ENCODE measurements at regions not wholly inside any gene's neighbourhood (a gene's known extent, or its start where the extent isn't known, plus 50 kb on each side); places are given as distances from the start of the nearest gene placed in this dataset.

DNA sequence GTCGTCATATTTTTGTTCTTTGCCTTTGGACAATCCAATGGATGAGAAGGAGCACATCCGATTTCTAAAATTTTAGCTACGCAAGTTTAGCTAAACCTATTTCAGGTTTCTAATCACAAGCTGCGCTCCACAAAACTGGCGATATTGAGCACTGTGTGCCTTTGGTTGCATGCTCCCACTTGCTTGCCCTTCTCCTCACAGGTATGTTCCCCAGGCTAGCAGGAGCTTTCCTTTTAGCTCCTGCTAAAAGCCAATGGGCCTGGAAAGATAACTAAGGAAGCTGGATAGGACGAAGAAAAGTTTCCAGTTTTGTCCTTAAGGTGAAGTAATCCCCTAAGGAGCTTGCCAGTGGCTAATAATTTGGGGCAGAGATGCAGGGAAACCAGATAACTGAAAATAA lies 975.2 kb downstream of the FSTL5 start:
- TF ChIP-seq, protein P1, sequence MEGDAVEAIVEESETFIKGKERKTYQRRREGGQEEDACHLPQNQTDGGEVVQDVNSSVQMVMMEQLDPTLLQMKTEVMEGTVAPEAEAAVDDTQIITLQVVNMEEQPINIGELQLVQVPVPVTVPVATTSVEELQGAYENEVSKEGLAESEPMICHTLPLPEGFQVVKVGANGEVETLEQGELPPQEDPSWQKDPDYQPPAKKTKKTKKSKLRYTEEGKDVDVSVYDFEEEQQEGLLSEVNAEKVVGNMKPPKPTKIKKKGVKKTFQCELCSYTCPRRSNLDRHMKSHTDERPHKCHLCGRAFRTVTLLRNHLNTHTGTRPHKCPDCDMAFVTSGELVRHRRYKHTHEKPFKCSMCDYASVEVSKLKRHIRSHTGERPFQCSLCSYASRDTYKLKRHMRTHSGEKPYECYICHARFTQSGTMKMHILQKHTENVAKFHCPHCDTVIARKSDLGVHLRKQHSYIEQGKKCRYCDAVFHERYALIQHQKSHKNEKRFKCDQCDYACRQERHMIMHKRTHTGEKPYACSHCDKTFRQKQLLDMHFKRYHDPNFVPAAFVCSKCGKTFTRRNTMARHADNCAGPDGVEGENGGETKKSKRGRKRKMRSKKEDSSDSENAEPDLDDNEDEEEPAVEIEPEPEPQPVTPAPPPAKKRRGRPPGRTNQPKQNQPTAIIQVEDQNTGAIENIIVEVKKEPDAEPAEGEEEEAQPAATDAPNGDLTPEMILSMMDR (conservative IDR thresholded peaks at IDR 0.05; ENCODE audit: low read depth, low read length), result no peak
- TF ChIP-seq NFE2L2 (IDR thresholded peaks at IDR 0.05; ENCODE audit: low read depth, low read length) (no peak), RFX5 (IDR thresholded peaks at IDR 0.05; ENCODE audit: low read depth, low read length) (no peak), RAD21 (IDR thresholded peaks at IDR 0.05; ENCODE audit: low read length) (no peak), POLR2A (IDR thresholded peaks at IDR 0.05; ENCODE audit: low read depth, low read length) (no peak), MXI1 (IDR thresholded peaks at IDR 0.05; ENCODE audit: borderline replicate concordance, low read depth, low read length) (no peak), MAZ (IDR thresholded peaks at IDR 0.05; ENCODE audit: borderline replicate concordance, low read depth, low read length) (no peak), CHD1 (IDR thresholded peaks at IDR 0.05; ENCODE audit: low read depth, low read length) (no peak), RCOR1 (IDR thresholded peaks at IDR 0.05; ENCODE audit: insufficient replicate concordance, low read length) (no peak), FOS (IDR thresholded peaks at IDR 0.05; ENCODE audit: low read depth, low read length) (no peak), CEBPB (IDR thresholded peaks at IDR 0.05; ENCODE audit: low read depth, low read length) (no peak), BHLHE40 (IDR thresholded peaks at IDR 0.05; ENCODE audit: low read depth, low read length) (no peak)
- TF ChIP-seq, protein P2, sequence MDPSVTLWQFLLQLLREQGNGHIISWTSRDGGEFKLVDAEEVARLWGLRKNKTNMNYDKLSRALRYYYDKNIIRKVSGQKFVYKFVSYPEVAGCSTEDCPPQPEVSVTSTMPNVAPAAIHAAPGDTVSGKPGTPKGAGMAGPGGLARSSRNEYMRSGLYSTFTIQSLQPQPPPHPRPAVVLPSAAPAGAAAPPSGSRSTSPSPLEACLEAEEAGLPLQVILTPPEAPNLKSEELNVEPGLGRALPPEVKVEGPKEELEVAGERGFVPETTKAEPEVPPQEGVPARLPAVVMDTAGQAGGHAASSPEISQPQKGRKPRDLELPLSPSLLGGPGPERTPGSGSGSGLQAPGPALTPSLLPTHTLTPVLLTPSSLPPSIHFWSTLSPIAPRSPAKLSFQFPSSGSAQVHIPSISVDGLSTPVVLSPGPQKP (IDR thresholded peaks at IDR 0.05; ENCODE audit: borderline replicate concordance, low read depth, low read length), result no peak
- TF ChIP-seq, protein P3, sequence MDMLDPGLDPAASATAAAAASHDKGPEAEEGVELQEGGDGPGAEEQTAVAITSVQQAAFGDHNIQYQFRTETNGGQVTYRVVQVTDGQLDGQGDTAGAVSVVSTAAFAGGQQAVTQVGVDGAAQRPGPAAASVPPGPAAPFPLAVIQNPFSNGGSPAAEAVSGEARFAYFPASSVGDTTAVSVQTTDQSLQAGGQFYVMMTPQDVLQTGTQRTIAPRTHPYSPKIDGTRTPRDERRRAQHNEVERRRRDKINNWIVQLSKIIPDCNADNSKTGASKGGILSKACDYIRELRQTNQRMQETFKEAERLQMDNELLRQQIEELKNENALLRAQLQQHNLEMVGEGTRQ (IDR thresholded peaks at IDR 0.05; ENCODE audit: low read depth, low read length), result no peak

All from IMR-90 (cell line).